HG02678 (cell line): ENCODE measurements at regions not wholly inside any gene's neighbourhood (a gene's known extent, or its start where the extent isn't known, plus 50 kb on each side); places are given as distances from the start of the nearest gene placed in this dataset.

Source experiments
- ATAC-seq: cut with Tn5 transposase; IDR thresholded peaks from one replicate; pipeline ENCODE4 v1.9.1; 2021; ENCODE audit warnings: mild to moderate bottlenecking, moderate library complexity; ENCODE audit not compliant: unreplicated experiment

- ATAC-seq, result no peak
These were observed 57.7 kb upstream of the F3 start for GRCh38 chr1:94599095-94599813.

- ATAC-seq, result no peak
These were observed 56.1 kb upstream of the F3 start for GRCh38 chr1:94597701-94598100.

- ATAC-seq, result no peak
These were observed 54.7 kb upstream of the F3 start for GRCh38 chr1:94596260-94596659.

- no peak for ATAC-seq
These were observed 54.1 kb upstream of the F3 start for GRCh38 chr1:94595658-94596057.

DNA sequence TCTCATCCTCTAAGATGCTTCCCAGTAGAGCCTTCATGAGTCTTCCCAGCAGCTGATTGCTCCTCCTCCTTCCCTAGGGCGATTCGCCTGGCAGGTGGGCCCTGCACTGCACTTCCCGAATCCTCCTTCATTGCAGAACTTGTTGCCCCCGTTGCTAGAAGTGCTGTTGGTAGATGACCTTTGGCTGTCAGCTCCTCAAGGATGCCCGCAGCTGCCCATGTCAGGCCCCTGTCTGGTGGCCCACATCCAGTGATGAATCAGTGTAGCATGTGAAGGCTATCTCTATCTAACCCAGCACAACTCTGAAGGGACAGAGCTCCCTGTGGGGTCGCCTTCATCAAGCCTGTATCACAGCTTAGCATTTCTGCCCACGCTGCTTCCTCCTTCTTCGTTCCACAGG, 52.1 kb upstream of the F3 start:
- ATAC-seq, result no peak

DNA sequence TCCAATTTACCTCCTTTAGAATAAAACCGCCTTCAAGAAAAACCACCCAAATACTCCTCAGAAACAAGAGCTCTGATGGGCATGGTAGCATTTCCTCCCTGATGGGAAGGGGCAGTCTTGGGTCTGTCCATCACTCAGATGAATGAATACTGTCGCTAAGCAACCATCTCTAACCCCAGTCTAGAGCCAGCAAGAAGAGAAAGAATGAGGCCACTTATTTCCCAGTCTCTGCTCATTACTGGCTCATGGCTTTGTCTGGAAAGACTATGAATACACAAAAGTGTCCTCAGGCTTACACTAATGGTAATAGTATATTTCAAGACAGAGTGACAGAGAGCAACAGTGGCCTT, 51.0 kb upstream of the F3 start:
- ATAC-seq, result no peak

DNA sequence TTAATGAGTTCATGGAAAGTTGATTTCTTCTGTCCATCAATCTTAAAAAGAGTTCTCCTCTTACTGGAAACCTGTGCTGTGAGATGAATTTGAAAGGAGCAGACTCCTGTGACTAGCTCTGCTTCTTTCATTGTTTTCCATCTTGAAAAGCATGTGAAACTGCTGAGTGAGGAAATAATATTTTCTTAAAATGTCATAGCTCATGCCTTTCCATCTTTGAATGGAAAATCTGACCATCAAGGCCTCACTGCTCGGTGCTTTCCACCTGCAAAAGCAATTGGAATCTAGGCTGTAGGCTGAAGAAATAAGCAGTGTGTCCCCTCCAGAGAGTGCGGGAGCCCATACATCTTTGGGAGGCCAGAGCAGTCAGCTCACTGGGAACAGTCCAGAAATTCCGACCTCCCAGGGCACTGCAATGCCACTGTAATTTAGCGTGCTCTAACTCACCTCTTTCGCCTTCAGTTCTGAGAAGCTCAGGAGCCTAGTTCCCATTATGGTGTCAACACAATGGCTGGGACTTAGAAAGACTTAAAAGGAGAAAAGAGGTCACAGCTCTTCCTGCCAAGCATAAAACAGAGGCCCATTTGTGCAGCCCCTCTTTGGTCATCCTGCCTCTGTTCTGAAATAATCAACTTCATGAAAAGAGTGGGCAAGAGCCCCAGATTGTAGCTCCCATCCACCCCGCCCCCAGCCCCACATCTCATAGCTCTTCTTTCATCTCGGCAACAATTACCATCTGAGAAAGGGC, 50.4 kb upstream of the F3 start:
- ATAC-seq, result no peak
